CD4-positive, alpha-beta memory T cell (primary cell): ENCODE measurements at regions not wholly inside any gene's neighbourhood (a gene's known extent, or its start where the extent isn't known, plus 50 kb on each side); places are given as distances from the start of the nearest gene placed in this dataset.
"Not testable (repeated sequence)": the region's sequence is repeated elsewhere in the genome, so short reads cannot be mapped to it uniquely, and the experiment has no call there.

ENCODE experiments used
- CTCF ChIA-PET: fragments of 350-600 bp; sonication (Branson Sonifier 250); formaldehyde crosslinking; loops from one replicate; lab custom pipeline; 2021; ENCODE audit warnings: inconsistent platforms; ENCODE audit not compliant: partially characterized antibody; lab: Charles Lee
- POLR2A ChIA-PET: fragments of 350-600 bp; sonication (Branson Sonifier 250); formaldehyde crosslinking; loops from one replicate; lab custom pipeline; 2021; ENCODE audit not compliant: partially characterized antibody; lab: Charles Lee
- DNase-seq, 5 donors: peaks; one replicate each; pipeline versions ENCODE4 v3.0.0 to v3.0.0-alpha.2; 2020 to 2022; ENCODE audit warnings: mixed read lengths in 1 of 5
- H3K27ac ChIP-seq: one replicate; pipeline ENCODE4 v1.7.0; 2013; ENCODE audit warnings: low read depth, low read length
- H3K27me3 ChIP-seq: 2 replicates; pipeline ENCODE4 v1.7.0; 2013; ENCODE audit warnings: mild to moderate bottlenecking, low read length, moderate library complexity; ENCODE audit not compliant: insufficient read depth
- H3K36me3 ChIP-seq: 2 replicates; pipeline ENCODE4 v1.7.0; 2013; ENCODE audit warnings: mild to moderate bottlenecking, low read length, moderate library complexity; ENCODE audit not compliant: insufficient read depth
- H3K4me1 ChIP-seq: 2 replicates; pipeline ENCODE4 v1.7.0; 2013; ENCODE audit warnings: mild to moderate bottlenecking, low read length, moderate library complexity; ENCODE audit not compliant: insufficient read depth
- H3K4me3 ChIP-seq, 2 donors: one replicate each; pipeline ENCODE4 v1.7.0; 2013; ENCODE audit warnings: low read length in 2 of 2, mild to moderate bottlenecking in 1 of 2
- H3K9me3 ChIP-seq, 2 donors: one replicate each; pipeline ENCODE4 v1.7.0; 2013; ENCODE audit warnings: low read length in 2 of 2, control low read depth in 1 of 2; ENCODE audit not compliant: control insufficient read depth in 1 of 2
- H3K27ac Mint-ChIP-seq, 7 donors: one replicate each; pipeline ENCODE4 v1.8.0; 2020 to 2021; ENCODE audit warnings: mixed read lengths in 7 of 7, mild to moderate bottlenecking in 6 of 7, inconsistent platforms in 3 of 7, moderate library complexity in 3 of 7
- H3K27me3 Mint-ChIP-seq, 2 donors: one replicate each; pipeline ENCODE4 v1.8.0; 2020 to 2021; ENCODE audit warnings: mixed read lengths in 2 of 2
- H3K36me3 Mint-ChIP-seq, 2 donors: one replicate each; pipeline ENCODE4 v1.8.0; 2020 to 2021; ENCODE audit warnings: mixed read lengths in 2 of 2, inconsistent platforms in 1 of 2, mild to moderate bottlenecking in 1 of 2
- H3K4me1 Mint-ChIP-seq, 4 donors: one replicate each; pipeline ENCODE4 v1.8.0; 2020 to 2021; ENCODE audit warnings: mixed read lengths in 4 of 4, mild to moderate bottlenecking in 1 of 4
- H3K4me3 Mint-ChIP-seq, 8 donors: one replicate each; pipeline ENCODE4 v1.8.0; 2020 to 2021; ENCODE audit warnings: mixed read lengths in 8 of 8, mild to moderate bottlenecking in 7 of 8, moderate library complexity in 6 of 8, inconsistent platforms in 3 of 8
- H3K9me3 Mint-ChIP-seq, 8 donors: one replicate each; pipeline ENCODE4 v1.8.0; 2020 to 2021; ENCODE audit warnings: mixed read lengths in 8 of 8, mild to moderate bottlenecking in 5 of 8, inconsistent platforms in 3 of 8, moderate library complexity in 1 of 8
- intact Hi-C: fragments of 100-400 bp; cut with micrococcal nuclease; formaldehyde crosslinking; loops from one replicate; pipeline ENCODE4 v1.15.1; 2023

DNA sequence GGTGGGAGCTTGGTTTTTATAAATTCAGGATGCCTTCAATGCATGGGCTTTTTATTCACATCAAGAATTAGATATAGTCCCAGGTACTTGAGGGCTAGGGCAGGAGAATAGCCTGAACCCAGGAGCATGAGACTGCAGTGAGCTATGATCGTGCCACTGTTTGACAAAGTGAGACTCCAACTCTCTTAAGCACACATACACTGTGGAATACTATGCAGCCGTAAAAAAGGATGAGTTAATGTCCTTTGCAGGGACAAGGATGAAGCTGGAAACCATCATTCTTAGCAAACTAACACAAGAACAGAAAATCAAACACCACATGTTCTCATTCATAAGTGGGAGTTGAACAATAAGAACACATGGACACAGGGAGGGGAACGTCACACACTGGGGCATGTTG lies 470.0 kb downstream of the SETD4 start:
- DNase-seq, H3K4me1 ChIP-seq, H3K9me3 ChIP-seq, intact Hi-C loops, H3K36me3 Mint-ChIP-seq, H3K4me3 Mint-ChIP-seq, H3K4me3 ChIP-seq, H3K36me3 ChIP-seq, H3K9me3 Mint-ChIP-seq, H3K27me3 ChIP-seq, H3K4me1 Mint-ChIP-seq, H3K27ac Mint-ChIP-seq, CTCF ChIA-PET, POLR2A ChIA-PET, H3K27ac ChIP-seq: not testable (repeated sequence)
- H3K27me3 Mint-ChIP-seq, result peaks cover 16 to 23% of the 10 kb centered on the region in 2 donors

GRCh38 chr21:35587841-35588380 lies 472.4 kb downstream of the SETD4 start:
- no peak for DNase-seq
- Histone ChIP-seq H3K27ac (no peak overlapping the region), H3K4me3 (no peak overlapping the region), H3K4me1 (no peaks in the 10 kb centered on the region), H3K36me3 (no peaks in the 10 kb centered on the region), H3K27me3 (no peaks in the 10 kb centered on the region), H3K9me3 (no peaks in the 10 kb centered on the region)
- H3K27ac Mint-ChIP-seq, result no peak overlapping the region
- ChIA-PET POLR2A (no interaction called here), CTCF (no interaction called here)
- intact Hi-C loops, result no loop called here
- H3K4me3 Mint-ChIP-seq, result no peak overlapping the region
- peaks cover 0 to 1% (median 0%) of the 10 kb centered on the region in 4 donors for H3K4me1 Mint-ChIP-seq
- H3K9me3 Mint-ChIP-seq, result peaks cover 0 to 4% (median 0%) of the 10 kb centered on the region in 8 donors
- H3K36me3 Mint-ChIP-seq, result no peaks in the 10 kb centered on the region
- peaks cover 10 to 25% of the 10 kb centered on the region in 2 donors for H3K27me3 Mint-ChIP-seq

GRCh38 chr21:35586305-35586704 lies 474.0 kb downstream of the SETD4 start:
- no peaks in the 10 kb centered on the region for H3K27me3 ChIP-seq
- H3K9me3 ChIP-seq, result no peaks in the 10 kb centered on the region
- H3K27ac ChIP-seq, result no peak overlapping the region
- intact Hi-C loops, result no loop called here
- peaks cover 0 to 4% (median 0%) of the 10 kb centered on the region in 8 donors for H3K9me3 Mint-ChIP-seq
- ChIA-PET CTCF (no interaction called here), POLR2A (no interaction called here)
- H3K4me1 ChIP-seq, result no peaks in the 10 kb centered on the region
- H3K27ac Mint-ChIP-seq, result no peak overlapping the region
- no peak overlapping the region for H3K4me3 ChIP-seq
- peaks cover 0 to 1% (median 0%) of the 10 kb centered on the region in 4 donors for H3K4me1 Mint-ChIP-seq
- H3K36me3 ChIP-seq, result no peaks in the 10 kb centered on the region
- H3K27me3 Mint-ChIP-seq, result peaks cover 13 to 25% of the 10 kb centered on the region in 2 donors
- H3K36me3 Mint-ChIP-seq, result no peaks in the 10 kb centered on the region
- H3K4me3 Mint-ChIP-seq, result no peak overlapping the region
- no peak for DNase-seq

DNA sequence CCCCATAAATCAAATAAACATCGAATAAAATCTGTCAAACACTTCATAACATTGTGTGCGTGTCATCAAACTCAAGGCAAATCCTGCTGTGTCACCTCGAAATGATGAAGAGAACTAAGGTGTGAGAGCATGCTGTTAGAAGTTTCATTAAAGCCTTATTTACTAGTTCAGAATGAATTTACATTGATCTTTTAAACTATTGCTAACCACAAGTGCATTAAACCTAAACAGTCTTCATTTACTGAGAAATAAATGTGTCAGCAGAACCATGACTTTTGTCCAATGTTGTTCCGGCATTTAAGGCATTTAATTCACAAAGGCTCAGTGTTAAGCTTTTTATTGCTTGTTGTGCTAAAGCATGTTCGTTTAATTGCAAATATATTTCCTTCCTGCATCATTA lies 474.4 kb downstream of the SETD4 start:
- no peak overlapping the region for H3K27ac ChIP-seq
- no peaks in the 10 kb centered on the region for H3K9me3 ChIP-seq
- peaks cover 0 to 4% (median 0%) of the 10 kb centered on the region in 8 donors for H3K9me3 Mint-ChIP-seq
- ChIA-PET POLR2A (no interaction called here), CTCF (no interaction called here)
- no peaks in the 10 kb centered on the region for H3K36me3 Mint-ChIP-seq
- peaks cover 0 to 1% (median 0%) of the 10 kb centered on the region in 4 donors for H3K4me1 Mint-ChIP-seq
- DNase-seq, result no peak
- H3K27me3 Mint-ChIP-seq, result peaks cover 13 to 25% of the 10 kb centered on the region in 2 donors
- no peak overlapping the region for H3K4me3 Mint-ChIP-seq
- no peaks in the 10 kb centered on the region for H3K27me3 ChIP-seq
- H3K4me1 ChIP-seq, result no peaks in the 10 kb centered on the region
- intact Hi-C loops, result no loop called here
- no peak overlapping the region for H3K27ac Mint-ChIP-seq
- H3K4me3 ChIP-seq, result no peak overlapping the region
- no peaks in the 10 kb centered on the region for H3K36me3 ChIP-seq

DNA sequence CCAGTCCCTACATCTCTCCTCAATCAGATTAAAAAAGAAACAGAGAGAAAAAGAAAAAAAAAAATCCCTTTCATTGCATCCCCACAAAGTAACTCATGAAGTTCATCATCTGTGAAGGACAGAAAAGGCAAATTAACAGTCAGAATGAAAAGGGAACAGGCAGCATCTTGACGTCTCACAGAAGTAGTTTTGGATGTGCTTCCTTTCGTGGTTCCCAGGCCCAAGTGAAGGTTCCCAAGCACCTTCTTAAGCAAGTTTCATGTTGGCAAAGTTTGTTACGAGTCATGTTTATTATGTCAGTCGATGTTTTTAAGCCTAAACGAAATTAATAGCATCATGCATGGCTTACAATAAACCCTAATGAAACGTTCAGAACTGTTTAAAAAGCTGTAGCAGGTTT lies 475.2 kb downstream of the SETD4 start:
- H3K4me3 ChIP-seq, result no peak overlapping the region
- H3K36me3 ChIP-seq, result no peaks in the 10 kb centered on the region
- DNase-seq, result no peak
- Mint-ChIP-seq H3K36me3 (no peaks in the 10 kb centered on the region), H3K27me3 (peaks cover 16 to 25% of the 10 kb centered on the region in 2 donors), H3K27ac (no peak overlapping the region), H3K9me3 (peaks cover 0 to 1% (median 0%) of the 10 kb centered on the region in 8 donors), H3K4me3 (no peak overlapping the region), H3K4me1 (peaks cover 0 to 1% (median 0%) of the 10 kb centered on the region in 4 donors)
- H3K9me3 ChIP-seq, result no peaks in the 10 kb centered on the region
- intact Hi-C loops, result no loop called here
- ChIA-PET POLR2A (no interaction called here), CTCF (no interaction called here)
- H3K27ac ChIP-seq, result no peak overlapping the region
- no peaks in the 10 kb centered on the region for H3K27me3 ChIP-seq
- H3K4me1 ChIP-seq, result no peaks in the 10 kb centered on the region

DNA sequence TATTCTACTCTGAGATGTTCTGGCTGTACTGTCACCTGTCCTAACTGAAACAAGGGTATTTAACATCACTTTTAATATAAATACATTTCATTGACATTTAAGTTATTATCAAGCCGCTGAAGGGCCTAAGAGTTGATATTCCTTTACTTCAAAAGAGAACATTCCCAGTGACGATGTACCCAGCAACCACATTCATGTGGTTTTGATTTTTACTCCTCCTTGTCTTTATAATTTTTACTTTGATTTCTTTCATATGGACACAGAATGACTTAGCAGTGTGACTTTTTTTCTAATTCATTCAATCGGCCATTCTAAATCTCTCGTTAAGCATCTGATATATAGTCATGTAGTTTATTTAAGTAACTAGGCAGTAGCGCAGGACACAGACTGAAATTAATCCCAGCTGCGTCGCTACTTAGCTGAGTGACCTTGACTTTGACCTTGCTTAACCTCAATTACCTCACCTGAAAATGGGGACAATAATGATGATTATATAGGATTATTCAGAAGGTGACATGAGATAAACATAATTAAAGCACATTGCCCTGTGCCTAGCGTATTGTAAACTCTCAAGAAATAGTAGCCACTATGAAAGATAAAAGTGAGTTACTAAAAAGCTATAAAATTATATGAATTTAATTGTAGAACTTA lies 476.6 kb downstream of the SETD4 start:
- DNase-seq, result no peak
- Histone ChIP-seq H3K4me3 (no peak overlapping the region), H3K36me3 (no peaks in the 10 kb centered on the region), H3K9me3 (no peaks in the 10 kb centered on the region), H3K27me3 (no peaks in the 10 kb centered on the region), H3K27ac (no peak overlapping the region), H3K4me1 (no peaks in the 10 kb centered on the region)
- ChIA-PET CTCF (no interaction called here), POLR2A (no interaction called here)
- no peaks in the 10 kb centered on the region for H3K36me3 Mint-ChIP-seq
- peaks cover 19 to 27% of the 10 kb centered on the region in 2 donors for H3K27me3 Mint-ChIP-seq
- H3K4me1 Mint-ChIP-seq, result peaks cover 0 to 1% (median 0%) of the 10 kb centered on the region in 4 donors
- no peaks in the 10 kb centered on the region for H3K9me3 Mint-ChIP-seq
- H3K27ac Mint-ChIP-seq, result no peak overlapping the region
- H3K4me3 Mint-ChIP-seq, result no peak overlapping the region
- intact Hi-C loops, result no loop called here

GRCh38 chr21:35582731-35583130 lies 477.6 kb downstream of the SETD4 start:
- Histone ChIP-seq H3K27ac (no peak overlapping the region), H3K4me1 (no peaks in the 10 kb centered on the region), H3K27me3 (no peaks in the 10 kb centered on the region), H3K36me3 (no peaks in the 10 kb centered on the region), H3K4me3 (no peak overlapping the region), H3K9me3 (no peaks in the 10 kb centered on the region)
- Mint-ChIP-seq H3K9me3 (no peaks in the 10 kb centered on the region), H3K36me3 (no peaks in the 10 kb centered on the region), H3K4me1 (no peaks in the 10 kb centered on the region), H3K27me3 (peaks cover 19 to 21% of the 10 kb centered on the region in 2 donors), H3K4me3 (no peak overlapping the region), H3K27ac (no peak overlapping the region)
- DNase-seq, result no peak
- intact Hi-C loops, result no loop called here
- CTCF ChIA-PET, result no interaction called here
- POLR2A ChIA-PET, result no interaction called here
